GM21619 (cell line): ENCODE measurements at regions not wholly inside any gene's neighbourhood (a gene's known extent, or its start where the extent isn't known, plus 50 kb on each side); places are given as distances from the start of the nearest gene placed in this dataset.

ENCODE experiments used
- ATAC-seq: cut with Tn5 transposase; IDR thresholded peaks from one replicate; pipeline ENCODE4 v1.9.1; 2021; ENCODE audit not compliant: unreplicated experiment

DNA sequence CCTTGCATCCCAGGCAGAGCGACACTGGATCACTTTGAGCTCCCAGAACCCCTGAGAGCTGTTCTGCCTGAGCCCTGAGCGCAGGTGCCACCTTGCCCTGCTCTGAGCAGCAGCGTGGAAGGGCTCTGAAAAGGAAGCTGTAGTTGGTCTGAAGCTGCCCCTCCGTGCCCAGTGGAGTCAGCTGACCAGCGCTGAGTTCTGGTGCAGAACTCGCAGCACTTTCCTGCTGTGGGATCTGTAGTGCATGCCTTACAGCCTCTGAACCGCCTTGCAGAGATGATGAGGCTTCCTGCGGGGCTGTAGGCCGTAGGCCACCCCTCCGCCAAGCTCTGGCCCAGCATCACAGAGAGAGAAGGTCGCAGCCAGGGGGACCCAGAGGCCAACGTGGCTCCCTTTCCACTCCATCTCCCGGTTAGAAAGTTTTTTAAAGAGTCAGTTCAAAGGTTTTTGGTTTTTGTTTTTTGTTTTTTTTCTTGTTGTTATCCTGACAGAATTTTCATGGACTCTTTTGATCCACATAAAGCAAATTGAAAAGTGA is 158.3 kb upstream of the CST7 start:
- ATAC-seq, result no peak

DNA sequence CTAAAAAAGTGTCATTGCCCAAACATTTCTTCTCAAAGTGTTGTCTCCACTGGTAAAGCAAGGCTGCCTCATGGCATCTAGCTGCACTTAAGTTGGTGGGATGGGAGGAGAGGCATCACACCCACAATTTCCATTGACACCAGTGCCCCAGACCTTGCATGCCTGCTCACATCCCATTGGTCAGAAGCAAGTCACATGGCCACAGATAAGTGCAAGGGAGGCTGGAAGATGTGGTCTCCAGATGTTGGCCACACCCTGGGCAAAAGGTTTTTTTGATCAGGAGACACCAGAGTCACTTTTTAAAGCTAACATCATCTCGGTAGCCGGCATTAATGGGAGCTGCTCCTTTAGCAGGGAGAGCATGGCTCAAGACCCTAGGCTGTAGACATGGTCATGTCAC is 157.1 kb upstream of the CST7 start:
- no peak for ATAC-seq

GRCh38 chr20:24792641-24793495 is 156.2 kb upstream of the CST7 start:
- ATAC-seq, result no peak

DNA sequence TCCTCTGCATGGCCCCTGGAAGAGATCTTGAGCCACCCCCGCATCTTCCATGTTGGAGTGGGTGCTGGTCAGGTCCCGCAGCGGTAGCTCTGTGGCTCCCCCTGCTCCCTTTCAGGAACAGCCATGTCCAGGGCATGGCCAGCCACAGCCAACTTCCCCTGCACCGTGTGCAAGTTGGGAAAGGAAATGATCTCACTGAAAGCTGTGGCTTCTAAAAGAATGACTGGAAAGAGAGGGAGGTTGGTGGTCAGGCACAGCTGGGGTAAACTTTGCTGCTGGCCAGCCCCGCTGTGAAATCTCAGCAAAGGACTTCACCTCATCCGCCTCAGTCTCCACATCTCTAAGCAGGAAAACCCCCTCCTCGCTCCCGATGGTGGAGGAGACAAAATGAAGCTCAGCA is 153.6 kb upstream of the CST7 start:
- ATAC-seq, result no peak

DNA sequence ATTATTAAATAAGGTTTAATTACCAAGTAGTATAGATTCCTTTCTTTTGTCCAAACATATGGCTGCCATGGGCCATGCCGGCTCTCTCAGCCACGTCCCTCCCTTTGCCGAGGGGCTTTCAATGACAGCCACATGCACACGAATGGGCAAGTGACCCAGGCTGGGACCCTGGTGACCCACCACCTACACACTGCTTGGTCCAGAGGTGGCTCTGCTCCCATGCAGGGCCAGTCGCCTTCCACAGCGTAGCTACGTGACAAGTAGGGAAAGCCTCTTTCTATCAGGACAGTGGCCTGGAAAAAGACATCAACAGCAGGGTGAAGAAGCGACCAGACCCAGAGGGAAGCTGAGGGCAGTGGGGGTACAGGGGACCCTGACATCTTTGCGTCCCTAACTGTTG is 152.8 kb upstream of the CST7 start:
- ATAC-seq, result no peak

DNA sequence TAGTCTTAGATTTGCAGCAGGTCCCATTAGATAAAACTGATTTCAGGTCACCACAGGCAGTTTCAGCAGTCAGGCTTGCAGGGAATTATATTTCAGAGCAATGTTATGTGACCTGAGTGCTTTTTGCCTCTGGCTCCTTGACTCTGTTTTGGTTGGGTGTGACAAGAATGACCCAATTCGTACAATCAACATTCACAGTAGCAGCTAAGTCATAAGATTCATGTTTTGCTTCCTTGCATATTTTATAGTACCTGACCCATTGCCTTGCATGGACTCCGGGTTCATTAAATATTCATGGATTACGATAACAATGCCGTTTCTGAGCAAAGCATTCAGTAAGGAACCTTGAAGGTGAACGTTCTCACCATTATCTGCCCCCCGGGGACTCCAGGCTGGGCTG is 152.0 kb upstream of the CST7 start:
- no peak for ATAC-seq

GRCh38 chr20:24797745-24798655 is 151.1 kb upstream of the CST7 start:
- ATAC-seq, result no peak

- ATAC-seq, result no peak
These were observed 150.0 kb upstream of the CST7 start for GRCh38 chr20:24798930-24799705.

DNA sequence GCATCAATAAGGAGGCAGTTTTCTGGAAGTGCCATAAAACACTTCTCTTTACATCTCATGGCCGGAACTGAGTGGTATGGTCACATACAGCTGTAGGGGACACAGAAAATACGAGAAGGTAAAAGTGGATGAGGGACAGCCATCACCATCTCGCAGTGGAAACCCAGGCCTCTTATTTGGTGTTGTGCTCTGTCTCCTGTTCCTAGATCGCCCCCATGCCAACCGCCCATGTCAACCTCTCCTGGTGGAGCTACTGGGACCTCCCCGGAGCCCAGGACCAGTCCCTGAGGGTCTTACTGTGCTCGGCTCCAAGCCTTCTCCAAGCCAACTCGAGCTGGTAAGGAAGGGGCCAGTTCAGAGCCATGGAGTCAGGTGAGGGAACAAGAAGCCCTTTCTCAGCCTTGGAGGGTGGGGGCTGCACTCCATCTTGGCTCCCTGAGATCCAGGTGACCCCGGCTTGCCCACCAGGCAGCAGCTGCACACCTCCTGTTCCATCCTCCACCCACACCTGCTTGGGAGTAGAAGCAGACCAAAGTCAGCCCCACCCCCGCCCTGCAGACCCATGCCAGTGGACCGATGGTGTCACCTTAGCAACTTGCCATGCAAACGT is 149.0 kb upstream of the CST7 start:
- ATAC-seq, result no peak

DNA sequence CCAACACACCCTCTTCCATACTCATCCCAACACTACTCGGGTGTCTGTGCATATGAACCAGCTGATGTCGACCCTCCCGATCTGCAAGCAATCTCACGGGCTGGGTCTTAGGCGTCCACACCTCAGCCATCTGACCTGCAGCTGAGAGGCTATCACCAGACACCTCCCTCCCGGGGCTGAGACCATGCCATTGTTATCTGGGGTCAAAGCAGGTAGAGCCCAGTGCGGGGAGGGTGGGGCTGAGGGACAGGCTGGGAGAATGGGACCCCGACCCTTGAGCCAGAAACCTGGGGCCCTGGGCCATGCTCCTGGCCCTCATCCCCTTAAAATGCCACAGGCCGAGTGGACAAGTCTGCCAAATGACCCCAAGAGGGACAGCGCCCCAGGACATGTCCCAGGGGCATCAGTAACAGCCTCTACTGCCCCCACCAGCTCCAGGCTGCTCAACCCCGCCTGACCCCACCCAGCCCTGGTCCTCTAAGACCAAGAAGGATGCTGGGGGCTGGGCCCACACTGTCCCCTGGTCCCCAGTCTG is 146.7 kb upstream of the CST7 start:
- ATAC-seq, result no peak

GRCh38 chr20:24804481-24805206 is 144.4 kb upstream of the CST7 start:
- ATAC-seq, result no peak

GRCh38 chr20:24805456-24806238 is 143.4 kb upstream of the CST7 start:
- no peak for ATAC-seq

DNA sequence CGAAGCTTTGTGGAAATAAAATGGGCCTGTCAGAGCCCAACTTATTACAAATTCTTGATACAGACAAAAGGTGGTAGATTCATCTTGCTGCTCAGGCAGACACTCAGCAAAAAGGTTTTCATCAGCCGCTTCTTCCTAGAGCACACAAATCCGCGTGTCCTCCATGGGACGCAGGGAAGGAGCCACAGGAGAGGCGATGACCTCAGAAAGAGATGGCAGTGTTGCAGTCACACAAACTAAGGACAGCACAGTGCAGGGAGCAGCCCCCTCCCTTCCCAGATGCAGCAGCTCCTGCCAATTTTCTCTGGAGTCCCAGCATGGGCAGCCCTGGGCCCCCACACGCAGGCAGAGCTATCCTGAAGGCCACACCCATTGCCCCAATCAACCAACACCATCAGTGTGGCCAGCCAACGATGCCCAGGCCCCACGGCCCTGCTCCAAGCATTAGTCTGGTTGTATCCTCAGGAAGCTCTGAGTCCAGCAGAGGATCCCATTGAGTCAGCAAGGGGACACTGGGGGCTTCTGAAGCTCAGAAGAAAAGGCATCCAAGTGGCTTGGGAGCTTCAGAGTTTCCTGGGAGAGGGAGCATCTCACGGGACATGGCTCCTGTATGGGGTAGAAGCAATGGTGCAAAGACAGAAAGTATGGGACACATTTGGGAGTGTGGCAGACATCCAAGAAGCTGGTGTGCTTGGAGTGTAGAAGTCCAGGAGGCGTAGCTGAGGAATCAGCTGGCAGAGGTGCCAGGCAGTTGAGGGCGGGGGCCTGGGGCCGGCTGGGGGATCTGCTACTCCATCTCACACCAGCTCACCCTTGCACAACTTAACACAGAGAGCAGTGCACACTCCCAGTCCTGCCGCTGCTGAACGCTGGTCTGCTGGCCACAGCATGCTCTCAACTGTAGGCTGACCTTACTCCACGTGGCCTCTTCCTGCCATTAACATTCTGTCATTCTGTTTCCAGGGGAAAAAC is 142.1 kb upstream of the CST7 start:
- ATAC-seq, result no peak

GRCh38 chr20:24808616-24809015 is 140.5 kb upstream of the CST7 start:
- no peak for ATAC-seq

- ATAC-seq, result no peak
These were observed 139.5 kb upstream of the CST7 start for GRCh38 chr20:24809606-24810005.

DNA sequence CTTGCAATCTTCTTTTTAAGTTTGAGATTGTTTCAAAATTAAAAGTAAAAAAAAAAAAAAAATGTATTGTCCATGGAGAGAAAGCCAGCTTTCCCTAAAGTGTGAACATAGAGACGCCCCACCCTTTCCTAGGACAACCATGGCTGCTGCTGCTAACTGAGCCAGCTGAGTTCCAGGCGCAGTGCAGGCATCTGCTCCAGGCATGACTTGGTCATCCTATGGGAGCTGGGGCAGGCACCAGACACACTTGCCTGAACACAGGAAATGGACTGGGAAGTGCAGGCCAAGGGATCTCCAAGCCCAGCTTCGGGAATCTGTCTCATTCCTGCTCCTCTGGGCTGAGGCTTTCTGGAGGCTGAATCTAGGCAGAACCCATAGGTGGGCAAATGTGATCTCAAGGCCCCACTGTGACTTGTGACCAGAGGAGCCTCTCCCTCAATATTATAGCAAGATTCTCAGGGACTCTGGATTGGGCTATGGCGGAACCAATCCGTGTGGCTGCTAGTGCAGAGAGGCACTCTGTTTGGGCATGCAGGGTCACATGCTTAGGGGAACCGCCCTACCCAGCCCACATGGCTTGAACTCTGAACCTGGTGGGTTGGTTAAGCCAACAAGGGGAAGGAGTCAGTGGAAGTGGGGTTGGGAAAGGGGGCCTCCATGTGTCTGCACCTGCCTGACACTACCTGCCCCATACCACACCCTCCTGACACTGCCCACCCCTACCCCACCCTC is 138.2 kb upstream of the CST7 start:
- ATAC-seq, result no peak

DNA sequence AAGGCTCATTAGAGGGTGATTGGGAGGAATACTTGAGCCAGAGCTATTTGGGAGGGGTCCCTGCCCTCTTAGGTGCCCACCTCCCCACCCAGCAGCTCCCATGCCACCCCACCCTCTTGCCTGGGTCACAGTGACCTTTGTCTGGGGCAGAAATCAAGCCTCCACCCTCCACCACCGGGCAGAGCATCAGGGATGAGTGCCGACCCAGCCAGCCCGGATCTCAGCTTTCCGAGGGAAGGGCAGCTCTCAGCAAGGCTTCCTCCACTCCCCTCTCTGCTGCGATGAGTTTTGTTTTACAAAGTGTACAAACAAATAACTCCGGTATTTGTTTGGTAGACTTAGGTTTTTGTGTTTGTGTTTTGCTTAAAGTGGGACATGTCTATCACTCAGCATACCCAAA is 136.7 kb upstream of the CST7 start:
- ATAC-seq, result no peak
